ENCODE measurements at regions not wholly inside any gene's neighbourhood (a gene's known extent, or its start where the extent isn't known, plus 50 kb on each side); places are given as distances from the start of the nearest gene placed in this dataset.
"Not testable (repeated sequence)": the region's sequence is repeated elsewhere in the genome, so short reads cannot be mapped to it uniquely, and the experiment has no call there.

GRCh38 chr3:6062261-6063187, 798.4 kb upstream of the GRM7 start:
- Histone ChIP-seq H3K27ac (ENCODE audit: low read depth, low read length, poor library complexity, severe bottlenecking) (no peak overlapping the region), H3K36me3 (ENCODE audit: insufficient read depth, low read length) (no peaks in the 10 kb centered on the region), H3K9me2 (ENCODE audit: insufficient read depth, low read length) (no peaks in the 10 kb centered on the region), H3K79me2 (ENCODE audit: insufficient read depth, low read depth, low read length) (no peaks in the 10 kb centered on the region), H4K20me1 (ENCODE audit: insufficient read depth, low read length) (no peaks in the 10 kb centered on the region), H3K4me3 (ENCODE audit: low read depth, low read length, poor library complexity, severe bottlenecking) (no peak overlapping the region), H3K4me2 (ENCODE audit: low read length) (no peak overlapping the region), H3K9me3 (ENCODE audit: low read length) (no peaks in the 10 kb centered on the region), H3K4me1 (ENCODE audit: insufficient read depth, low read length, poor library complexity, severe bottlenecking) (no peaks in the 10 kb centered on the region), H2AFZ (ENCODE audit: low read length) (no peak overlapping the region)
- ChIA-PET CTCF (ENCODE audit: unreplicated experiment) (no interaction called here), POLR2A (no interaction called here)
- intact Hi-C loops (cut with micrococcal nuclease; ENCODE audit: unreplicated experiment) = no loop called here
- BruUV-seq (replicated peaks) = no TSS peak
- DNase-seq (ENCODE audit: low spot score) = no peak
- TF ChIP-seq EZH2phosphoT487 (IDR thresholded peaks at IDR 0.05; ENCODE audit: borderline replicate concordance, low read depth, low read length) (no peak), CTCF (conservative IDR thresholded peaks at IDR 0.05; ENCODE audit: low read length) (no peak)

GRCh38 chr3:6066397-6066796, 794.5 kb upstream of the GRM7 start:
- no peak overlapping the region for H3K27ac ChIP-seq (ENCODE audit: low read depth, low read length, poor library complexity, severe bottlenecking)
- no TSS peak for BruUV-seq (replicated peaks)
- ChIA-PET POLR2A (no interaction called here), CTCF (ENCODE audit: unreplicated experiment) (no interaction called here)
- H3K9me3 ChIP-seq (ENCODE audit: low read length) = no peaks in the 10 kb centered on the region
- H3K79me2 ChIP-seq (ENCODE audit: insufficient read depth, low read depth, low read length) = no peaks in the 10 kb centered on the region
- no peaks in the 10 kb centered on the region for H3K4me1 ChIP-seq (ENCODE audit: insufficient read depth, low read length, poor library complexity, severe bottlenecking)
- H2AFZ ChIP-seq (ENCODE audit: low read length) = no peak overlapping the region
- H4K20me1 ChIP-seq (ENCODE audit: insufficient read depth, low read length) = no peaks in the 10 kb centered on the region
- TF ChIP-seq CTCF (conservative IDR thresholded peaks at IDR 0.05; ENCODE audit: low read length) = no peak
- TF ChIP-seq EZH2phosphoT487 (IDR thresholded peaks at IDR 0.05; ENCODE audit: borderline replicate concordance, low read depth, low read length) = no peak
- H3K9me2 ChIP-seq (ENCODE audit: insufficient read depth, low read length) = no peaks in the 10 kb centered on the region
- no peak for DNase-seq (ENCODE audit: low spot score)
- no peaks in the 10 kb centered on the region for H3K36me3 ChIP-seq (ENCODE audit: insufficient read depth, low read length)
- H3K4me3 ChIP-seq (ENCODE audit: low read depth, low read length, poor library complexity, severe bottlenecking) = no peak overlapping the region
- intact Hi-C loops (cut with micrococcal nuclease; ENCODE audit: unreplicated experiment) = no loop called here
- H3K4me2 ChIP-seq (ENCODE audit: low read length) = no peak overlapping the region

- H3K4me1 ChIP-seq (ENCODE audit: insufficient read depth, low read length, poor library complexity, severe bottlenecking); H4K20me1 ChIP-seq (ENCODE audit: insufficient read depth, low read length); H3K4me3 ChIP-seq (ENCODE audit: low read depth, low read length, poor library complexity, severe bottlenecking); H3K27ac ChIP-seq (ENCODE audit: low read depth, low read length, poor library complexity, severe bottlenecking); H2AFZ ChIP-seq (ENCODE audit: low read length); intact Hi-C loops (cut with micrococcal nuclease; ENCODE audit: unreplicated experiment); BruUV-seq (replicated peaks); DNase-seq (ENCODE audit: low spot score); CTCF ChIA-PET (ENCODE audit: unreplicated experiment); H3K9me2 ChIP-seq (ENCODE audit: insufficient read depth, low read length); H3K9me3 ChIP-seq (ENCODE audit: low read length); H3K79me2 ChIP-seq (ENCODE audit: insufficient read depth, low read depth, low read length); H3K4me2 ChIP-seq (ENCODE audit: low read length); H3K36me3 ChIP-seq (ENCODE audit: insufficient read depth, low read length): not testable (repeated sequence)
- POLR2A ChIA-PET = interaction anchor here (0.6 kb wide), 1 partner anchor 231 kb away, joined by 3 read pairs; no protein-coding TSS in a partner anchor
Observed at GRCh38 chr3:6066868-6067578, 793.9 kb upstream of the GRM7 start.

Data from OCI-LY7 (cell line).